ENCODE measurements at regions not wholly inside any gene's neighbourhood (a gene's known extent, or its start where the extent isn't known, plus 50 kb on each side); places are given as distances from the start of the nearest gene placed in this dataset.

DNA sequence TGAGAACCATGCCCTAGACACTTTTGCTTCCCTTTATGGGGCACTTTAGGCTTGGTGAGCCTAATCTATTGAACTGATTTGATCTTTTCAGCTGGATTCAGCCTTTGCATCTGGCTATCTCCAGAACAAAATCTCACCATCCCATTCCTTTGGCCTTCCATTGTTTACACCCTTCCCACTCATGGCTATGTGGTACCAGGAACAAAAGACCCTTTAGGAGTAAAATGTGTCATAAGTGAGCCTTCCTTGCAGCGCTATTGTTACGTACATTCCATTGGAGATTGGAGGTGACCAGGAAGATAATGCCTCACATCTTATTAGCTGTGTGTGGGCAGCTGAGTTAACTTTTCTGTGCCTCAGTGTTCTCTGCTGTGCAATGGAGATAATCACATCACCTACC lies 188.4 kb downstream of the SATB1 start:
- FAIRE-seq (no peak), DNase-seq (no peak)
- intact Hi-C loops (cut with DNase I): no loop called here
- H3K4me3 ChIP-seq (ENCODE audit: low read length in 3 of 3): no peak overlapping the region
- TF ChIP-seq, protein P1, sequence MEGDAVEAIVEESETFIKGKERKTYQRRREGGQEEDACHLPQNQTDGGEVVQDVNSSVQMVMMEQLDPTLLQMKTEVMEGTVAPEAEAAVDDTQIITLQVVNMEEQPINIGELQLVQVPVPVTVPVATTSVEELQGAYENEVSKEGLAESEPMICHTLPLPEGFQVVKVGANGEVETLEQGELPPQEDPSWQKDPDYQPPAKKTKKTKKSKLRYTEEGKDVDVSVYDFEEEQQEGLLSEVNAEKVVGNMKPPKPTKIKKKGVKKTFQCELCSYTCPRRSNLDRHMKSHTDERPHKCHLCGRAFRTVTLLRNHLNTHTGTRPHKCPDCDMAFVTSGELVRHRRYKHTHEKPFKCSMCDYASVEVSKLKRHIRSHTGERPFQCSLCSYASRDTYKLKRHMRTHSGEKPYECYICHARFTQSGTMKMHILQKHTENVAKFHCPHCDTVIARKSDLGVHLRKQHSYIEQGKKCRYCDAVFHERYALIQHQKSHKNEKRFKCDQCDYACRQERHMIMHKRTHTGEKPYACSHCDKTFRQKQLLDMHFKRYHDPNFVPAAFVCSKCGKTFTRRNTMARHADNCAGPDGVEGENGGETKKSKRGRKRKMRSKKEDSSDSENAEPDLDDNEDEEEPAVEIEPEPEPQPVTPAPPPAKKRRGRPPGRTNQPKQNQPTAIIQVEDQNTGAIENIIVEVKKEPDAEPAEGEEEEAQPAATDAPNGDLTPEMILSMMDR (IDR thresholded peaks at IDR 0.05; ENCODE audit: borderline replicate concordance, extremely low read depth, insufficient read depth): no peak
- no peaks in the 10 kb centered on the region for H3K36me3 ChIP-seq (ENCODE audit: control insufficient read depth in 2 of 3, insufficient read depth in 3 of 3, low read length in 3 of 3)
- no peaks in the 10 kb centered on the region for H3K27me3 ChIP-seq (ENCODE audit: control insufficient read depth, insufficient read depth, low read length)
- no peak overlapping the region for H3K27ac ChIP-seq (ENCODE audit: low read depth in 2 of 2, low read length in 2 of 2)
- no peak overlapping the region for H3K9ac ChIP-seq (ENCODE audit: low read length in 3 of 3)
- no peaks in the 10 kb centered on the region for H3K4me1 ChIP-seq (ENCODE audit: control insufficient read depth in 2 of 3, insufficient read depth in 2 of 3, low read depth in 1 of 3, low read length in 3 of 3)
- H3K9me3 ChIP-seq (ENCODE audit: control insufficient read depth in 2 of 3, insufficient read depth in 1 of 3, low read length in 3 of 3): no peaks in the 10 kb centered on the region

DNA sequence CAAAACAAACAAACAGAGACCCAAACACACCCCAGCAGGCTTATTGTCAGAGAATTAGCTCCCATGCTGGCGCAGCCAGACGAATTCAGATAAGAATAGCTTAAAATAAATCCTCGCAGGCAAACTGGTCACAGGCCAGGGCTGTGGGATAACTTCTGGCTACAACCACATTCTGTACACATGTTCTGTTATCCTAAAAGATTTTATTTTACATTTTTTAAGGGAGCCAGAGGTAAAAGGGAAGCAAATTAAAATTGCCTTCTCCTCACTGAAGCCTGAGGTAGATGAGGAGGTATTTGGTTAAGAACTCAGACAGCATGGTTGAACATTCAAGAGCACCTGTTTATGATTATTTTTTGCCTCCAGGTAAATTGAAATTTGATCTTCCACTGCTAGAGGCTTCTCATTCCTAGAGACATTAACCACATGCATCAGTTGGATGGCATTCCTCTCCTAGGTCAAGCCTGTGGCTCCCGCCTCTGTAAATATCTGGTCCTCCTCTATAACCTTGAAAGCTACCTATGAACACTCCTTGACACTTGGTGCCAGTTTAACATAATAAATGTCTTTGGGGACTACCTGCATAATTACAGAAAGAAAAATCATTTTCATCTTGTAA lies 190.3 kb downstream of the SATB1 start:
- no peak for FAIRE-seq
- intact Hi-C loops (cut with DNase I): no loop called here

DNA sequence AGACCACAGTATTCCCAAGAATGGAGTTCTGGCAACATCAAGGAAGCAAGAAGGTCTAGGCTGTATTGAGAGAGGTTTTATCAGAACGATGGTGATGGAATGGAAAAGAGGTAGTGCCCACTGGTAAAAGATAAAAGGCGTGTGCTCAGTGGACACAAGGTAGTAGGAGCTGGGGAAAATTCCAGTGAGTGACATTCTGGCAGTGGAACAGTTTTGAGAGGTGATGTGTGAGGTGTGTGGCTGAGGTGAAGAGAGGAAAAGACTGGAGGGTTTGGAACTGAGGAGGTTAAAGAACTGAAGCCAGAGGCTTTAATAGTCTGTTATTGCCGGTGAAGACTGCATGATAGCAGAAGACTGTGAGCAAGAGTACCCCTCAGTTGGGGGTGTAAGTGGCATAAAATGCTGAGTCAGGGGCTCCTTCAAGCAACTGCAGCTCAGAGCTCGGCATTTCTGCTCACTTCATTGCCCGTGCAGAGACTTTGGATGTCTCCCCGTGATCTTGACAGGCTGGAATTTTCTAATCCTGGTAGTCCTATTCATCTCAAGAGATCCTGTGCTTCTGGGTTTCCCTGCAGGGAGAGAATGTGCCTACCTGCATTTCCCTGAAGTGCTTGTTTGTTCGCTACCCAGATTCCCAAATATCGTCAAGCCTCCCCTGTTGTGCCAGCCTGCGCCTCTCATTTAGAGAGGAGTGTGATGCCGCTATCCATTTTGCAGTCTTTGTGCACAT lies 191.0 kb downstream of the SATB1 start:
- no peaks in the 10 kb centered on the region for H3K27me3 ChIP-seq (ENCODE audit: control insufficient read depth, insufficient read depth, low read length)
- TF ChIP-seq, protein P1 (IDR thresholded peaks at IDR 0.05; ENCODE audit: borderline replicate concordance, extremely low read depth, insufficient read depth): no peak
- intact Hi-C loops (cut with DNase I): no loop called here
- no peaks in the 10 kb centered on the region for H3K9me3 ChIP-seq (ENCODE audit: control insufficient read depth in 2 of 3, insufficient read depth in 1 of 3, low read length in 3 of 3)
- no peak overlapping the region for H3K27ac ChIP-seq (ENCODE audit: low read depth in 2 of 2, low read length in 2 of 2)
- H3K4me1 ChIP-seq (ENCODE audit: control insufficient read depth in 2 of 3, insufficient read depth in 2 of 3, low read depth in 1 of 3, low read length in 3 of 3): no peaks in the 10 kb centered on the region
- DNase-seq (no peak), FAIRE-seq (no peak)
- no peak overlapping the region for H3K4me3 ChIP-seq (ENCODE audit: low read length in 3 of 3)
- H3K9ac ChIP-seq (ENCODE audit: low read length in 3 of 3): no peak overlapping the region
- no peaks in the 10 kb centered on the region for H3K36me3 ChIP-seq (ENCODE audit: control insufficient read depth in 2 of 3, insufficient read depth in 3 of 3, low read length in 3 of 3)

More for the DNA sequence above, 190.3 kb downstream of the SATB1 start:
- TF ChIP-seq, protein P1 (IDR thresholded peaks at IDR 0.05; ENCODE audit: borderline replicate concordance, extremely low read depth, insufficient read depth): no peak
- H3K4me3 ChIP-seq (ENCODE audit: low read length in 3 of 3): no peak overlapping the region
- H3K9ac ChIP-seq (ENCODE audit: low read length in 3 of 3): no peak overlapping the region
- H3K9me3 ChIP-seq (ENCODE audit: control insufficient read depth in 2 of 3, insufficient read depth in 1 of 3, low read length in 3 of 3): no peaks in the 10 kb centered on the region
- no peaks in the 10 kb centered on the region for H3K27me3 ChIP-seq (ENCODE audit: control insufficient read depth, insufficient read depth, low read length)
- no peak for DNase-seq
- H3K27ac ChIP-seq (ENCODE audit: low read depth in 2 of 2, low read length in 2 of 2): no peak overlapping the region
- H3K36me3 ChIP-seq (ENCODE audit: control insufficient read depth in 2 of 3, insufficient read depth in 3 of 3, low read length in 3 of 3): no peaks in the 10 kb centered on the region
- no peaks in the 10 kb centered on the region for H3K4me1 ChIP-seq (ENCODE audit: control insufficient read depth in 2 of 3, insufficient read depth in 2 of 3, low read depth in 1 of 3, low read length in 3 of 3)

Measured in kidney (tissue), 13 donors.